ENCODE measurements at regions not wholly inside any gene's neighbourhood (a gene's known extent, or its start where the extent isn't known, plus 50 kb on each side); places are given as distances from the start of the nearest gene placed in this dataset.

DNA sequence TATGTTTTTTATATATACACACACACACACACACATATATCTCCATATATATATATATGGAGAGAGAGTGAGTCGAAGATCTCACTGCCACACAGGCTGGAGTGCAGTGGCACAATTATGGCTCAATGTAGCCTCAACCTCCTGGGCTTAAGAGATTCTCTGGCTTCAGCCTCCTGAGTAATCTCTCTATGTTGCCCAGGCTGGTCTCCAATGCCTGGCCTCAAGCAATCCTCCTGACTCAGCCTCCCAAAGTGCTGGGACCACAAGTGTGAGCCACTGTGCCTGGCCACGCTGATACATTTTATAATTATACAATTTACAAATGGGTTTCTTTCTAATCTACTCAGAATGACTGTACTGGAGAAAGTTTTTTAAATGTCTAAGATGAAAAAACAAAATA lies 664.2 kb downstream of the PTPRC start:
- no peaks in the 10 kb centered on the region for H3K36me3 ChIP-seq (ENCODE audit: control insufficient read depth in 4 of 4, insufficient read depth in 4 of 4, low read length in 4 of 4)
- DNase-seq (no peak), ATAC-seq (ENCODE audit: insufficient read depth, low FRiP score) (no peak)
- 98% methylated on average over 2 of the region's 2 CpGs for WGBS, 2 donors
- no peak overlapping the region for H3K27ac ChIP-seq (ENCODE audit: low read depth in 1 of 2, low read length in 1 of 2)
- peaks cover 0 to 4% (median 0%) of the 10 kb centered on the region in 5 donors for H3K4me1 ChIP-seq (ENCODE audit: control insufficient read depth in 5 of 5, insufficient read depth in 5 of 5, low read length in 5 of 5)
- H3K9ac ChIP-seq (ENCODE audit: insufficient read depth in 1 of 2, low read length in 2 of 2) = no peak overlapping the region
- no peak overlapping the region for H3K4me3 ChIP-seq
- TF ChIP-seq, protein P1, sequence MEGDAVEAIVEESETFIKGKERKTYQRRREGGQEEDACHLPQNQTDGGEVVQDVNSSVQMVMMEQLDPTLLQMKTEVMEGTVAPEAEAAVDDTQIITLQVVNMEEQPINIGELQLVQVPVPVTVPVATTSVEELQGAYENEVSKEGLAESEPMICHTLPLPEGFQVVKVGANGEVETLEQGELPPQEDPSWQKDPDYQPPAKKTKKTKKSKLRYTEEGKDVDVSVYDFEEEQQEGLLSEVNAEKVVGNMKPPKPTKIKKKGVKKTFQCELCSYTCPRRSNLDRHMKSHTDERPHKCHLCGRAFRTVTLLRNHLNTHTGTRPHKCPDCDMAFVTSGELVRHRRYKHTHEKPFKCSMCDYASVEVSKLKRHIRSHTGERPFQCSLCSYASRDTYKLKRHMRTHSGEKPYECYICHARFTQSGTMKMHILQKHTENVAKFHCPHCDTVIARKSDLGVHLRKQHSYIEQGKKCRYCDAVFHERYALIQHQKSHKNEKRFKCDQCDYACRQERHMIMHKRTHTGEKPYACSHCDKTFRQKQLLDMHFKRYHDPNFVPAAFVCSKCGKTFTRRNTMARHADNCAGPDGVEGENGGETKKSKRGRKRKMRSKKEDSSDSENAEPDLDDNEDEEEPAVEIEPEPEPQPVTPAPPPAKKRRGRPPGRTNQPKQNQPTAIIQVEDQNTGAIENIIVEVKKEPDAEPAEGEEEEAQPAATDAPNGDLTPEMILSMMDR (IDR thresholded peaks at IDR 0.05; ENCODE audit: control extremely low read depth, extremely low read depth) = no peak
- no peaks in the 10 kb centered on the region for H3K9me3 ChIP-seq (ENCODE audit: control insufficient read depth in 4 of 4, insufficient read depth in 3 of 4, low read length in 3 of 4)
- H3K27me3 ChIP-seq (ENCODE audit: control insufficient read depth in 3 of 3, insufficient read depth in 3 of 3, low read length in 2 of 3) = no peaks in the 10 kb centered on the region

DNA sequence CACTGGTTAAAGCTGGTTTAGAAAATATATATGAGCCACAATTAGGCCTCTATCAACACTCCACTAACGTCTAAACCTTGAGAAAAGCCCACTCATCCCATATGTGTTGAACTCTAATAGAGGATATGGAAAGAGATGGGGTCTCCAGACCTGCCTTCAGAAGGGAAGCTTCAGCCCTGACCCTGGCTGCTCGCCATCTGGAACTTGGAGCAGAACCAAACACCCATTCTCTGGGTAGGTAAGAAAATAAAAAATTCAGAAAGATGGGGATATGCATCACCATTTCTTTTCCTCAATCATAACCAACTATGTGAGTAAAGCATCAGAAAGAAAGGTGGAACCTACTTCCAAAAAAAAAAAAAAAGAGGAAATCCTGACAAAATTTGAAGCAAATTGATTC lies 666.2 kb downstream of the PTPRC start:
- H3K36me3 ChIP-seq (ENCODE audit: control insufficient read depth in 4 of 4, insufficient read depth in 4 of 4, low read length in 4 of 4) = no peaks in the 10 kb centered on the region
- no peak overlapping the region for H3K9ac ChIP-seq (ENCODE audit: insufficient read depth in 1 of 2, low read length in 2 of 2)
- H3K4me1 ChIP-seq (ENCODE audit: control insufficient read depth in 5 of 5, insufficient read depth in 5 of 5, low read length in 5 of 5) = peaks cover 0 to 4% (median 0%) of the 10 kb centered on the region in 5 donors
- DNase-seq (no peak), ATAC-seq (ENCODE audit: insufficient read depth, low FRiP score) (no peak)
- H3K27me3 ChIP-seq (ENCODE audit: control insufficient read depth in 3 of 3, insufficient read depth in 3 of 3, low read length in 2 of 3) = no peaks in the 10 kb centered on the region
- no peak overlapping the region for H3K4me3 ChIP-seq
- 77 to 94% methylated on average over 2 of the region's 2 CpGs for WGBS, 2 donors
- no peaks in the 10 kb centered on the region for H3K9me3 ChIP-seq (ENCODE audit: control insufficient read depth in 4 of 4, insufficient read depth in 3 of 4, low read length in 3 of 4)
- TF ChIP-seq, protein P1 (IDR thresholded peaks at IDR 0.05; ENCODE audit: control extremely low read depth, extremely low read depth) = no peak
- no peak overlapping the region for H3K27ac ChIP-seq (ENCODE audit: low read depth in 1 of 2, low read length in 1 of 2)

DNA sequence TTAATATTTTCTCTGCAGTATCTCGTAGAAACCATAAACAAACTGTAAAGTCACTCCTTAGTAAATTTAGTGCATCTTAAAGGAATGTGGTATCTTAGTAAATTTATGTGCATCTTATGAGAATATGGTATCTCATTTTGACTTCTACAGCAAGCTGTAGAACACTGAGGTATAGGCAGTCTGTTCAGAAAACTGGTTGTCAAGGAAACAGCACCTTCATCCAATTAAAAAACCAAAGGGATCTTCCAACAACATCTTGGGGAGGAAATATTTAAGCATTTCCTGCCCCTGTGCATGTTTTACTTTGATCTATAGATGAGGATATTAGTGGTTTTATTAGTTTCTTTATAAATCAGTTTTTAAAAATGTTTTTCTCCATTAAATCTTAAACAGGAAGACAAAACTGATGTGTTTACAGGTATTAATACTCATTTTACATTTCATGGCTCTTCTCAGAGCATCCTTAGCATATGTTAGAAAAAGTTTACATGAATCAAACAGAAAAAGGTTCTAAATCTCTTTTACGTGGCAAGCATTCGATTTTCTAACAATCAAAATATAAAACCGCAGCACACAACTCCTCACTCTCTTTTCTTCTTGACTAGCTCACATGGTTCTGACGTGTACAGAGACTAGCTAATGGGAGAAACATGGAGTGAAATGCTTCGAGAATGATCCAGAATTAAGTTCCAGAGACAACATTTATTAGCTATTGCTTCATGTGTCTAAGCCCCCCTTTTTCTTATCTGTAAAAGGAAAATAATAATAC lies 668.8 kb downstream of the PTPRC start:
- ATAC-seq (ENCODE audit: insufficient read depth, low FRiP score) = no peak
- Histone ChIP-seq H3K27me3 (ENCODE audit: control insufficient read depth in 3 of 3, insufficient read depth in 3 of 3, low read length in 2 of 3) (no peaks in the 10 kb centered on the region), H3K27ac (ENCODE audit: low read depth in 1 of 2, low read length in 1 of 2) (no peak overlapping the region), H3K9ac (ENCODE audit: insufficient read depth in 1 of 2, low read length in 2 of 2) (no peak overlapping the region), H3K36me3 (ENCODE audit: control insufficient read depth in 4 of 4, insufficient read depth in 4 of 4, low read length in 4 of 4) (no peaks in the 10 kb centered on the region), H3K9me3 (ENCODE audit: control insufficient read depth in 4 of 4, insufficient read depth in 3 of 4, low read length in 3 of 4) (no peaks in the 10 kb centered on the region), H3K4me1 (ENCODE audit: control insufficient read depth in 5 of 5, insufficient read depth in 5 of 5, low read length in 5 of 5) (peaks cover 0 to 4% (median 0%) of the 10 kb centered on the region in 5 donors), H3K4me3 (no peak overlapping the region)
- TF ChIP-seq, protein P1 (IDR thresholded peaks at IDR 0.05; ENCODE audit: control extremely low read depth, extremely low read depth) = no peak
- DNase-seq = no peak
- 88 to 93% methylated on average over 6 of the region's 6 CpGs for WGBS, 2 donors

All from lung (tissue), 11 donors.